ENCODE measurements at regions not wholly inside any gene's neighbourhood (a gene's known extent, or its start where the extent isn't known, plus 50 kb on each side); places are given as distances from the start of the nearest gene placed in this dataset.

DNA sequence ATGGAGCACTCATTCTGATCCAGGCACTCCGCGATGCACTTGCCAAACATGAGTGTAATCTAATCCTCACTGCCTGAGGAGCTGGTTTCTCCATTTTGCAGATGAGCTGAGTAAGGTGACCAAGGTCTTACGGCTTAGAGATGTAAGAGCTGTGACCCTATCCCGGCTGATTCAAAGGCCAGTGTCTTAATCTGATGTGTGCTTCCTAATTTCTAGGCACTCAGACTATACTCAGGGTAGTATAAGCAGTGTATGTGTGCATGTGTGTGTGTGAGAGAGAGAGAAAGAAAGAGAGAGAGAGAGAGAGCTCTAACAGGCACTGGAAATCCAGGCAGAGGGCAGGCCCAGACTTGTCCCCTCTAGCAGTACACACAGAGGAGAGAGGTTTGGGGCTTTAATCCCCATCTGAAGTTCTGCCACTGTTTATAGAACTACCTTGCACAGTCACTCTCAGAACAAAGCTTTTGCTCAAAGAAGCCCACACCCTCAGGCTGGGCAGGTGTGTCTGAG, 188.2 kb downstream of the ZBTB18 start:
- TF ChIP-seq, protein P1, sequence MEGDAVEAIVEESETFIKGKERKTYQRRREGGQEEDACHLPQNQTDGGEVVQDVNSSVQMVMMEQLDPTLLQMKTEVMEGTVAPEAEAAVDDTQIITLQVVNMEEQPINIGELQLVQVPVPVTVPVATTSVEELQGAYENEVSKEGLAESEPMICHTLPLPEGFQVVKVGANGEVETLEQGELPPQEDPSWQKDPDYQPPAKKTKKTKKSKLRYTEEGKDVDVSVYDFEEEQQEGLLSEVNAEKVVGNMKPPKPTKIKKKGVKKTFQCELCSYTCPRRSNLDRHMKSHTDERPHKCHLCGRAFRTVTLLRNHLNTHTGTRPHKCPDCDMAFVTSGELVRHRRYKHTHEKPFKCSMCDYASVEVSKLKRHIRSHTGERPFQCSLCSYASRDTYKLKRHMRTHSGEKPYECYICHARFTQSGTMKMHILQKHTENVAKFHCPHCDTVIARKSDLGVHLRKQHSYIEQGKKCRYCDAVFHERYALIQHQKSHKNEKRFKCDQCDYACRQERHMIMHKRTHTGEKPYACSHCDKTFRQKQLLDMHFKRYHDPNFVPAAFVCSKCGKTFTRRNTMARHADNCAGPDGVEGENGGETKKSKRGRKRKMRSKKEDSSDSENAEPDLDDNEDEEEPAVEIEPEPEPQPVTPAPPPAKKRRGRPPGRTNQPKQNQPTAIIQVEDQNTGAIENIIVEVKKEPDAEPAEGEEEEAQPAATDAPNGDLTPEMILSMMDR (IDR thresholded peaks at IDR 0.05): no peak
- TF ChIP-seq, protein P2, sequence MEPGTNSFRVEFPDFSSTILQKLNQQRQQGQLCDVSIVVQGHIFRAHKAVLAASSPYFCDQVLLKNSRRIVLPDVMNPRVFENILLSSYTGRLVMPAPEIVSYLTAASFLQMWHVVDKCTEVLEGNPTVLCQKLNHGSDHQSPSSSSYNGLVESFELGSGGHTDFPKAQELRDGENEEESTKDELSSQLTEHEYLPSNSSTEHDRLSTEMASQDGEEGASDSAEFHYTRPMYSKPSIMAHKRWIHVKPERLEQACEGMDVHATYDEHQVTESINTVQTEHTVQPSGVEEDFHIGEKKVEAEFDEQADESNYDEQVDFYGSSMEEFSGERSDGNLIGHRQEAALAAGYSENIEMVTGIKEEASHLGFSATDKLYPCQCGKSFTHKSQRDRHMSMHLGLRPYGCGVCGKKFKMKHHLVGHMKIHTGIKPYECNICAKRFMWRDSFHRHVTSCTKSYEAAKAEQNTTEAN (CRISPR knock-in tag; IDR thresholded peaks at IDR 0.05): no peak
- no peak for TF ChIP-seq ATF3 (CRISPR knock-in tag; conservative IDR thresholded peaks at IDR 0.05)
- no peak for TF ChIP-seq NFATC4 (CRISPR knock-in tag; IDR thresholded peaks at IDR 0.05)
- no peak for TF ChIP-seq IRF2 (CRISPR knock-in tag; IDR thresholded peaks at IDR 0.05; ENCODE audit: borderline replicate concordance, low read depth)
- TF ChIP-seq ZNF416 (CRISPR knock-in tag; IDR thresholded peaks at IDR 0.05): no peak
- no peak for TF ChIP-seq SP1 (CRISPR knock-in tag; conservative IDR thresholded peaks at IDR 0.05)
- TF ChIP-seq, protein P3, sequence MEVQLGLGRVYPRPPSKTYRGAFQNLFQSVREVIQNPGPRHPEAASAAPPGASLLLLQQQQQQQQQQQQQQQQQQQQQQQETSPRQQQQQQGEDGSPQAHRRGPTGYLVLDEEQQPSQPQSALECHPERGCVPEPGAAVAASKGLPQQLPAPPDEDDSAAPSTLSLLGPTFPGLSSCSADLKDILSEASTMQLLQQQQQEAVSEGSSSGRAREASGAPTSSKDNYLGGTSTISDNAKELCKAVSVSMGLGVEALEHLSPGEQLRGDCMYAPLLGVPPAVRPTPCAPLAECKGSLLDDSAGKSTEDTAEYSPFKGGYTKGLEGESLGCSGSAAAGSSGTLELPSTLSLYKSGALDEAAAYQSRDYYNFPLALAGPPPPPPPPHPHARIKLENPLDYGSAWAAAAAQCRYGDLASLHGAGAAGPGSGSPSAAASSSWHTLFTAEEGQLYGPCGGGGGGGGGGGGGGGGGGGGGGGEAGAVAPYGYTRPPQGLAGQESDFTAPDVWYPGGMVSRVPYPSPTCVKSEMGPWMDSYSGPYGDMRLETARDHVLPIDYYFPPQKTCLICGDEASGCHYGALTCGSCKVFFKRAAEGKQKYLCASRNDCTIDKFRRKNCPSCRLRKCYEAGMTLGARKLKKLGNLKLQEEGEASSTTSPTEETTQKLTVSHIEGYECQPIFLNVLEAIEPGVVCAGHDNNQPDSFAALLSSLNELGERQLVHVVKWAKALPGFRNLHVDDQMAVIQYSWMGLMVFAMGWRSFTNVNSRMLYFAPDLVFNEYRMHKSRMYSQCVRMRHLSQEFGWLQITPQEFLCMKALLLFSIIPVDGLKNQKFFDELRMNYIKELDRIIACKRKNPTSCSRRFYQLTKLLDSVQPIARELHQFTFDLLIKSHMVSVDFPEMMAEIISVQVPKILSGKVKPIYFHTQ (CRISPR knock-in tag; IDR thresholded peaks at IDR 0.05): no peak
- TF ChIP-seq TEAD4 (CRISPR knock-in tag; IDR thresholded peaks at IDR 0.05): no peak
- no peak for TF ChIP-seq ZMAT4 (CRISPR knock-in tag; IDR thresholded peaks at IDR 0.05)
- TF ChIP-seq, protein P4, sequence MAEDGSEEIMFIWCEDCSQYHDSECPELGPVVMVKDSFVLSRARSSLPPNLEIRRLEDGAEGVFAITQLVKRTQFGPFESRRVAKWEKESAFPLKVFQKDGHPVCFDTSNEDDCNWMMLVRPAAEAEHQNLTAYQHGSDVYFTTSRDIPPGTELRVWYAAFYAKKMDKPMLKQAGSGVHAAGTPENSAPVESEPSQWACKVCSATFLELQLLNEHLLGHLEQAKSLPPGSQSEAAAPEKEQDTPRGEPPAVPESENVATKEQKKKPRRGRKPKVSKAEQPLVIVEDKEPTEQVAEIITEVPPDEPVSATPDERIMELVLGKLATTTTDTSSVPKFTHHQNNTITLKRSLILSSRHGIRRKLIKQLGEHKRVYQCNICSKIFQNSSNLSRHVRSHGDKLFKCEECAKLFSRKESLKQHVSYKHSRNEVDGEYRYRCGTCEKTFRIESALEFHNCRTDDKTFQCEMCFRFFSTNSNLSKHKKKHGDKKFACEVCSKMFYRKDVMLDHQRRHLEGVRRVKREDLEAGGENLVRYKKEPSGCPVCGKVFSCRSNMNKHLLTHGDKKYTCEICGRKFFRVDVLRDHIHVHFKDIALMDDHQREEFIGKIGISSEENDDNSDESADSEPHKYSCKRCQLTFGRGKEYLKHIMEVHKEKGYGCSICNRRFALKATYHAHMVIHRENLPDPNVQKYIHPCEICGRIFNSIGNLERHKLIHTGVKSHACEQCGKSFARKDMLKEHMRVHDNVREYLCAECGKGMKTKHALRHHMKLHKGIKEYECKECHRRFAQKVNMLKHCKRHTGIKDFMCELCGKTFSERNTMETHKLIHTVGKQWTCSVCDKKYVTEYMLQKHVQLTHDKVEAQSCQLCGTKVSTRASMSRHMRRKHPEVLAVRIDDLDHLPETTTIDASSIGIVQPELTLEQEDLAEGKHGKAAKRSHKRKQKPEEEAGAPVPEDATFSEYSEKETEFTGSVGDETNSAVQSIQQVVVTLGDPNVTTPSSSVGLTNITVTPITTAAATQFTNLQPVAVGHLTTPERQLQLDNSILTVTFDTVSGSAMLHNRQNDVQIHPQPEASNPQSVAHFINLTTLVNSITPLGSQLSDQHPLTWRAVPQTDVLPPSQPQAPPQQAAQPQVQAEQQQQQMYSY (CRISPR knock-in tag; IDR thresholded peaks at IDR 0.05): no peak
- TF ChIP-seq ZNF512 (CRISPR knock-in tag; IDR thresholded peaks at IDR 0.05; ENCODE audit: borderline replicate concordance): no peak
- TF ChIP-seq FOXJ3 (CRISPR knock-in tag; IDR thresholded peaks at IDR 0.05; ENCODE audit: borderline replicate concordance): no peak
- TF ChIP-seq, protein P5, sequence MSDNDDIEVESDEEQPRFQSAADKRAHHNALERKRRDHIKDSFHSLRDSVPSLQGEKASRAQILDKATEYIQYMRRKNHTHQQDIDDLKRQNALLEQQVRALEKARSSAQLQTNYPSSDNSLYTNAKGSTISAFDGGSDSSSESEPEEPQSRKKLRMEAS (CRISPR knock-in tag; IDR thresholded peaks at IDR 0.05): no peak
